Breast epithelium (tissue), 4 donors: ENCODE measurements at regions not wholly inside any gene's neighbourhood (a gene's known extent, or its start where the extent isn't known, plus 50 kb on each side); places are given as distances from the start of the nearest gene placed in this dataset.

Experiments
- DNase-seq, 2 donors: peaks; one replicate each; pipeline ENCODE4 v3.0.0-alpha.2; 2019; ENCODE audit warnings: low spot score in 2 of 2
- H3K27ac ChIP-seq, 2 donors: fragments of 200-600 bp; sonication (generic) in 1 of 2; one replicate each; pipeline ENCODE4 v1.5.1; 2016 to 2019; ENCODE audit warnings: mild to moderate bottlenecking in 1 of 2
- H3K27me3 ChIP-seq, 2 donors: fragments of 200-600 bp; sonication (generic) in 1 of 2; one replicate each; pipeline versions ENCODE4 v1.5.1 to v1.6.0; 2017 to 2019; ENCODE audit warnings: control low read depth in 1 of 2, mild to moderate bottlenecking in 1 of 2
- H3K36me3 ChIP-seq: fragments of 200-600 bp; one replicate; pipeline ENCODE4 v1.5.1; 2019
- H3K4me1 ChIP-seq, 2 donors: fragments of 200-600 bp; sonication (generic); one replicate each; pipeline ENCODE4 v1.5.1; 2016 to 2019; ENCODE audit warnings: control low read depth in 1 of 2
- H3K4me3 ChIP-seq, 3 donors: fragments of 200-600 bp; sonication (generic); 1 replicate in 2 of 3; 2 replicates in 1 of 3; pipeline ENCODE4 v1.5.1; 2016 to 2019; ENCODE audit warnings: mild to moderate bottlenecking in 3 of 3, moderate library complexity in 2 of 3
- H3K9me3 ChIP-seq, 2 donors: fragments of 200-600 bp; sonication (generic) in 1 of 2; one replicate each; pipeline ENCODE4 v1.5.1; 2016 to 2019; ENCODE audit warnings: control low read depth in 1 of 2
- CTCF ChIP-seq, 3 donors: fragments of 450-650 bp; IDR thresholded peaks; one replicate each; pipeline ENCODE4 v1.5.1; 2016 to 2017; ENCODE audit warnings: antibody characterized with exemption in 3 of 3, mild to moderate bottlenecking in 3 of 3, moderate library complexity in 3 of 3
- POLR2A ChIP-seq: fragments of 450-650 bp; IDR thresholded peaks from one replicate; pipeline ENCODE4 v1.6.1; 2016; ENCODE audit warnings: antibody characterized with exemption, mild to moderate bottlenecking, moderate library complexity
- POLR2AphosphoS5 ChIP-seq, 3 donors: sonication (generic); formaldehyde crosslinking; IDR thresholded peaks; one replicate each; pipeline ENCODE4 v1.6.1; 2017; ENCODE audit warnings: antibody characterized with exemption in 3 of 3
- intact Hi-C: fragments of 100-400 bp; cut with DNase I; formaldehyde crosslinking; loops from one replicate; pipeline ENCODE4 v1.15.1; 2023; ENCODE audit warnings: low total_unique reads

DNA sequence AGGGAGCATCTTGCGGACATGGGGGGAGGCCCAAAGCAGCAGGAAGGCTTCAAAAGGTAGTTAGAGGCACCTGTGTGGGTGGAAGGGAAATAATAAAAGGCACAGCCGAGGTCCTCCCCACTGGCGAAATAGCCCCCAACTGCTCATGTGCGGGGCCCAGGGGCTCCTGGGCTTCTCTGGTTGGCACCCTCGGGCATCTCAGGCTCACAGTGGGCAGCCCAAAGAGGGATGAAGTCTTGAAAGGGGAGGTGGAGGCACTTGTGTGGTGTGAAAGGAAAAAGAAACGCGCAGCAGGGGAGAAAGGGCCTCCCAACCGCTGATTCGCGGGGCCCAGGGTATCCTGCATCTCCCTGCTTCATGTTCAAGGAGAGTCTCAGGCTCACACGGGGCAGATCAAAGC, 579.4 kb downstream of the ALG10 start:
- DNase-seq: no peak
- no peak overlapping the region for H3K4me3 ChIP-seq
- no peaks in the 10 kb centered on the region for H3K36me3 ChIP-seq
- no peak for TF ChIP-seq CTCF (IDR thresholded peaks at IDR 0.05)
- no peak for TF ChIP-seq POLR2A
- no peak for TF ChIP-seq POLR2AphosphoS5 (IDR thresholded peaks at IDR 0.05)
- no peaks in the 10 kb centered on the region for H3K27me3 ChIP-seq
- intact Hi-C loops: no loop called here
- H3K9me3 ChIP-seq: peaks cover 87 to 100% of the 10 kb centered on the region in 2 donors
- no peaks in the 10 kb centered on the region for H3K4me1 ChIP-seq
- no peak overlapping the region for H3K27ac ChIP-seq

- H3K27ac ChIP-seq: no peak overlapping the region
- no peak for TF ChIP-seq POLR2A
- TF ChIP-seq CTCF (IDR thresholded peaks at IDR 0.05): no peak
- TF ChIP-seq POLR2AphosphoS5 (IDR thresholded peaks at IDR 0.05): no peak
- peaks cover 89 to 100% of the 10 kb centered on the region in 2 donors for H3K9me3 ChIP-seq
- DNase-seq: no peak
- no peaks in the 10 kb centered on the region for H3K36me3 ChIP-seq
- H3K27me3 ChIP-seq: no peaks in the 10 kb centered on the region
- no peak overlapping the region for H3K4me3 ChIP-seq
- H3K4me1 ChIP-seq: no peaks in the 10 kb centered on the region
- intact Hi-C loops: no loop called here
Observed at GRCh38 chr12:34602213-34602940, 580.1 kb downstream of the ALG10 start.

DNA sequence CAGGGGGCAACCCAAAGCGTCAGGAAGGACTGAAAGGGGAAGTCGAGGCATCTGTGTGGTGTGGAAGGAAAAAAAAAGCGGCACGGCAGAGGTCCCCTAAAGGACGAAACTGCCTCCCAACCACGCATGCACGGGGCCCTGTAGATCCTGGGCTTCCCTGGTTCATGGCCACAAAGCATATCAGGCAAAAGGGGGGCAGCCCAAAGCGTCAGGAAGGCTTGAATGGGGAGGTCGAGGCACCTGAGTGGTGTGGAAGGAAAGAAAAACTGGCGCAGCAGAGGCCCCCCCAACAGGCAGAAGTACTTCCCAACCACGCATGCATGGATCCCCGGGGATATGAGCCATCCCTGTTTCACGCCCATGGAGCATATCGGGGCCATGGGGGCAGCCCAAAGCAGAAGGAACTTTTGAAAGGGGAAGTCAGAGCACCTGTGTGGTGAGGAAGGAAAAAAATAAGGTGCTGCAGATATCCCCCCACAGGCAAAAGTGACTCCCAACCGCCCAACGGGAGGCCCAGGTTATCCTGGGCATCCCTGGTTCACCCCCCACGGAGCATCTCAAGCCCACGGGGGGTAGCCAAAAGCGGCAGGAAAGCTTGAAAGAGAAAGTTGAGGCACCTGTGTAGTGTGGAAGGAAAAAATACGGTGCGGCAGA, 581.2 kb downstream of the ALG10 start:
- H3K9me3 ChIP-seq: peaks cover 91 to 100% of the 10 kb centered on the region in 2 donors
- DNase-seq: no peak
- no peak for TF ChIP-seq POLR2AphosphoS5 (IDR thresholded peaks at IDR 0.05)
- no peaks in the 10 kb centered on the region for H3K4me1 ChIP-seq
- intact Hi-C loops: no loop called here
- H3K27me3 ChIP-seq: no peaks in the 10 kb centered on the region
- no peaks in the 10 kb centered on the region for H3K36me3 ChIP-seq
- no peak overlapping the region for H3K4me3 ChIP-seq
- H3K27ac ChIP-seq: no peak overlapping the region

DNA sequence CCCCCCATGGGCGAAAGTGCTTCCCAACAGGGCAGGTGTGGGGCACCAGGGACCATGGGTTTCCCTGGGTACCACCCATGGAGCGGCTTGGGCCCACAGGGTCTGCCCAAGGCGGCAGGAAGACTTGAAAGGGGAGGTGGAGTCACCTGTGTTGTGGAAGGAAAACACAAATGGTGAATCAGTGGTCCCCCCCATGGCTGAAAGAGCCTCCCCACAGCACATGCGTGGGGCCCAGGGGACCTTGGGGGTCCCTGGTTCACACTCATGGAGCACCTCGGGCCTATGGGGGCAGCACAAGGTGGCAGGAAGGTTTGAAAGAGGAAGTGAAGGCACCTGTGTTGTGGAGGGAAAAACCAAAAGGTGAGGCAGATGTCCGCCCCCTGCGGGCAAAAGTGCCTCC, 581.9 kb downstream of the ALG10 start:
- intact Hi-C loops: no loop called here
- TF ChIP-seq POLR2AphosphoS5 (IDR thresholded peaks at IDR 0.05) (no peak), POLR2A (no peak), CTCF (IDR thresholded peaks at IDR 0.05) (no peak)
- Histone ChIP-seq H3K27ac (no peak overlapping the region), H3K9me3 (peaks cover 84 to 95% of the 10 kb centered on the region in 2 donors), H3K4me1 (no peaks in the 10 kb centered on the region), H3K27me3 (no peaks in the 10 kb centered on the region), H3K36me3 (no peaks in the 10 kb centered on the region), H3K4me3 (no peak overlapping the region)
- no peak for DNase-seq

DNA sequence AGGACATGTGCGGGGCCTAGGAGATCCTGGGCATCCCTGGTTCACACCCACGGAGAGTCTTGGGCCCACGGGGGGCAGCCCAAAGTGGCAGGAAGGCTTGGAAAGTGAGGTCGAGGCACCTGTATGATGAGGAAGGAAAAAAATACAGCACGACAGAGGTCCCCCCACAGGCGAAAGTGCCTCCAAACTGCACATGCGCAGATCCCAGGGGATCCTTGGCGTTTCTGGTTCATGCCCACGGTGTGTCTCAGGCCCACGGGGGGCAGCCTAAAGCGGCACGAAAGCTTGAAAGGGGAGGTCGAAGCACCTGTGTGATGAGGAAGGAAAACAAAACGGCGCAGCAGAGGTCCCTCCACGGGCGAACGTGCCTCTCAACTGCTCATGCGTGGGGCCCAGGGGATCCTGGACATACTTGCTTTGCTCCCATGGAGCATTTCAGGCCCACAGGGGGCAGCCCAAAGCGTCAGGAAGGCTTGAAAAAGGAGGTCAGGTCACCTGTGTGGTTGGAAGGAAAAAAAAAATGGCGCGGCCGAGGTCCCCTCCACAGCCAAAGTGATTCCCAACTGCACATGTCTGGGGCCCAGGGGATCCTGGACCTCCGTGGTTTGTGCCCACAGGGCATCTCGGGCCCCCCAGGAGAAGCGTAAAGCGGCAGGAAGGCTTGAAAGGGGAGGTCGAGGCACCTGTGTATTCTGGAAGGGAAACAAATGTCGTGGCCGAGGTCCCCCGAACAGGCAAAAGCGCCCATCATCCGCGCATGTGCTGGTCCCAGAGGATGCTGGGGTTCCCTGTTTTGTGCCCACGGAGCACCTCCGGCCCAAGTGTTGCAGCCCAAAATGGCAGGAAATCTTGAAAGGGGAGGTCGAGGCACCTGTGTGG, 582.6 kb downstream of the ALG10 start:
- Histone ChIP-seq H3K9me3 (peaks cover 77 to 94% of the 10 kb centered on the region in 2 donors), H3K27me3 (no peaks in the 10 kb centered on the region), H3K27ac (no peak overlapping the region), H3K4me3 (no peak overlapping the region), H3K4me1 (no peaks in the 10 kb centered on the region), H3K36me3 (no peaks in the 10 kb centered on the region)
- TF ChIP-seq CTCF (IDR thresholded peaks at IDR 0.05): no peak
- no peak for TF ChIP-seq POLR2AphosphoS5 (IDR thresholded peaks at IDR 0.05)
- no peak for TF ChIP-seq POLR2A
- intact Hi-C loops: no loop called here
- DNase-seq: no peak
